Esophagus muscularis mucosa (tissue), 4 donors: ENCODE measurements at regions not wholly inside any gene's neighbourhood (a gene's known extent, or its start where the extent isn't known, plus 50 kb on each side); places are given as distances from the start of the nearest gene placed in this dataset.

Source experiments
- DNase-seq: peaks from one replicate; pipeline ENCODE4 v3.0.0-alpha.2; 2017; ENCODE audit errors: extremely low spot score
- H3K27ac ChIP-seq, 4 donors: fragments of 200-600 bp; sonication (generic); replicated peaks in 1 of 4; 1 replicate in 3 of 4; 2 replicates in 1 of 4; pipeline ENCODE4 v1.5.1; 2016 to 2019; ENCODE audit warnings: mild to moderate bottlenecking in 1 of 4
- H3K27me3 ChIP-seq, 4 donors: fragments of 200-600 bp; sonication (generic); one replicate each; pipeline versions ENCODE4 v1.5.1 to v1.6.0; 2016 to 2019
- H3K36me3 ChIP-seq, 4 donors: fragments of 200-600 bp; sonication (generic); one replicate each; pipeline ENCODE4 v1.5.1; 2016 to 2019
- H3K4me1 ChIP-seq, 4 donors: fragments of 200-600 bp; sonication (generic); one replicate each; pipeline ENCODE4 v1.5.1; 2016 to 2019
- H3K4me3 ChIP-seq, 4 donors: fragments of 200-600 bp; sonication (generic); 1 replicate in 2 of 4; 2 replicates in 2 of 4; pipeline ENCODE4 v1.5.1; 2016 to 2019; ENCODE audit warnings: mild to moderate bottlenecking in 4 of 4, moderate library complexity in 1 of 4
- H3K9me3 ChIP-seq, 4 donors: fragments of 200-600 bp; sonication (generic); 1 replicate in 3 of 4; 2 replicates in 1 of 4; pipeline ENCODE4 v1.5.1; 2016 to 2019
- CTCF ChIP-seq, 3 experiments: fragments of 200-600 bp in 2 of 3; fragments of 450-650 bp in 1 of 3; sonication (generic) in 2 of 3; IDR thresholded peaks; one replicate each; pipeline ENCODE4 v1.5.1; 2017 to 2019; ENCODE audit warnings: antibody characterized with exemption in 3 of 3, mild to moderate bottlenecking in 2 of 3, moderate library complexity in 1 of 3
- EP300 ChIP-seq: sonication (generic); formaldehyde crosslinking; IDR thresholded peaks from one replicate; pipeline ENCODE4 v1.6.1; 2017; ENCODE audit warnings: antibody characterized with exemption
- POLR2A ChIP-seq: fragments of 450-650 bp; IDR thresholded peaks from one replicate; pipeline ENCODE4 v1.6.1; 2017; ENCODE audit warnings: antibody characterized with exemption, moderate library complexity, mild to moderate bottlenecking, low read depth
- POLR2AphosphoS5 ChIP-seq, 2 donors: sonication (generic); formaldehyde crosslinking; IDR thresholded peaks; one replicate each; pipeline ENCODE4 v1.6.1; 2017; ENCODE audit warnings: antibody characterized with exemption in 2 of 2
- WGBS: methylation state at CpG from one replicate; pipeline ENCODE4 v1.1.5; 2018; 5-methylcytosine and 5-hydroxymethylcytosine counted together
- intact Hi-C: fragments of 100-400 bp; cut with DNase I; formaldehyde crosslinking; loops from one replicate; pipeline ENCODE4 v1.15.1; 2023

- Histone ChIP-seq H3K9me3 (peaks cover 0 to 7% (median 0%) of the 10 kb centered on the region in 4 donors), H3K27me3 (peaks cover 0 to 18% (median 0%) of the 10 kb centered on the region in 4 donors), H3K4me1 (peaks cover 0 to 4% (median 0%) of the 10 kb centered on the region in 4 donors), H3K27ac (no peak overlapping the region), H3K4me3 (no peak overlapping the region), H3K36me3 (no peaks in the 10 kb centered on the region)
- intact Hi-C loops = no loop called here
- WGBS = 93% methylated on average over 3 of the region's 12 CpGs
- DNase-seq = no peak
- no peak for TF ChIP-seq POLR2A
- TF ChIP-seq POLR2AphosphoS5 (IDR thresholded peaks at IDR 0.05) = no peak
- no peak for TF ChIP-seq EP300
- TF ChIP-seq CTCF (IDR thresholded peaks at IDR 0.05) = no peak
These were observed 177.6 kb upstream of the HDAC4 start for GRCh38 chr2:239578381-239578780.

GRCh38 chr2:239577935-239578334, 177.1 kb upstream of the HDAC4 start:
- intact Hi-C loops = no loop called here
- DNase-seq = no peak
- TF ChIP-seq CTCF (IDR thresholded peaks at IDR 0.05) (no peak), POLR2AphosphoS5 (IDR thresholded peaks at IDR 0.05) (no peak), EP300 (no peak), POLR2A (no peak)
- H3K4me3 ChIP-seq = no peak overlapping the region
- WGBS = 94% methylated on average over 12 of the region's 12 CpGs
- H3K36me3 ChIP-seq = no peaks in the 10 kb centered on the region
- peaks cover 0 to 18% (median 0%) of the 10 kb centered on the region in 4 donors for H3K27me3 ChIP-seq
- H3K4me1 ChIP-seq = peaks cover 0 to 4% (median 0%) of the 10 kb centered on the region in 4 donors
- H3K27ac ChIP-seq = no peak overlapping the region
- H3K9me3 ChIP-seq = peaks cover 0 to 7% (median 0%) of the 10 kb centered on the region in 4 donors

- Histone ChIP-seq H3K4me1 (peaks cover 0 to 4% (median 0%) of the 10 kb centered on the region in 4 donors), H3K27me3 (peaks cover 0 to 18% (median 0%) of the 10 kb centered on the region in 4 donors), H3K27ac (no peak overlapping the region), H3K4me3 (no peak overlapping the region), H3K9me3 (peaks cover 0 to 7% (median 0%) of the 10 kb centered on the region in 4 donors), H3K36me3 (no peaks in the 10 kb centered on the region)
- intact Hi-C loops = no loop called here
- DNase-seq = no peak
- TF ChIP-seq CTCF (IDR thresholded peaks at IDR 0.05) = no peak
- TF ChIP-seq POLR2AphosphoS5 (IDR thresholded peaks at IDR 0.05) = no peak
- TF ChIP-seq POLR2A = no peak
- TF ChIP-seq EP300 = no peak
- WGBS = 94% methylated on average over 16 of the region's 17 CpGs
These were observed 176.2 kb upstream of the HDAC4 start for GRCh38 chr2:239576784-239577685.

- Histone ChIP-seq H3K4me3 (no peak overlapping the region), H3K27ac (no peak overlapping the region), H3K27me3 (peaks cover 0 to 18% (median 0%) of the 10 kb centered on the region in 4 donors), H3K4me1 (peaks cover 0 to 4% (median 0%) of the 10 kb centered on the region in 4 donors), H3K9me3 (peaks cover 0 to 7% (median 0%) of the 10 kb centered on the region in 4 donors), H3K36me3 (no peaks in the 10 kb centered on the region)
- 93% methylated on average over 5 of the region's 8 CpGs for WGBS
- intact Hi-C loops = no loop called here
- no peak for DNase-seq
- TF ChIP-seq EP300 (no peak), POLR2AphosphoS5 (IDR thresholded peaks at IDR 0.05) (no peak), CTCF (IDR thresholded peaks at IDR 0.05) (no peak), POLR2A (no peak)
These were observed 175.2 kb upstream of the HDAC4 start for GRCh38 chr2:239575931-239576445.
